ENCODE measurements at regions not wholly inside any gene's neighbourhood (a gene's known extent, or its start where the extent isn't known, plus 50 kb on each side); places are given as distances from the start of the nearest gene placed in this dataset.

GRCh38 chr1:57770772-57771171, 346.9 kb upstream of the DAB1 start:
- Histone ChIP-seq H3K36me3 (ENCODE audit: control insufficient read depth, insufficient read depth, low read length) (no peaks in the 10 kb centered on the region), H3K27me3 (ENCODE audit: control insufficient read depth, insufficient read depth, low read length) (no peaks in the 10 kb centered on the region), H3K9ac (ENCODE audit: low read depth, low read length) (no peak overlapping the region), H3K9me3 (ENCODE audit: control insufficient read depth, insufficient read depth, low read length) (no peaks in the 10 kb centered on the region), H3K4me3 (ENCODE audit: low read depth, low read length) (no peak overlapping the region), H3K4me1 (ENCODE audit: control insufficient read depth, insufficient read depth, low read length) (no peaks in the 10 kb centered on the region)

DNA sequence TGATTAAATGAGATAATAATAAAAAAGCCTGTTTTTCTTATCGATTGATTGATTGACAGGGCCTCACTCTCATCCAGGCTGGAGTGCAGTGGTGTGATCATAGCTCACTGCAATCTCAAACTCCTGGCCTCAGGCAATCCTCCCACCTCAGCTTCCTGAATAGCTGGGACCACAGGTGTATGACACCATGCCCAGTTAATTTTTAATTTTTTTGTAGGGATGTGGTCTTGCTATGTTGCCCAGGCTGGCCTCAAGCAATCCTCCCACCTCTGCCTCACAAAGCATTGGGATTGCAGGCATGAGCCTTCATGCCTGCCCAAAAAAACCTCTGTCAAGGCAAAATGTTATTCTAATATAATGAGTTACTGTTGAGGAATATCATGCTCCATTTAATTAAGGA, 346.4 kb upstream of the DAB1 start:
- Histone ChIP-seq H3K9me3 (ENCODE audit: control insufficient read depth, insufficient read depth, low read length) (no peaks in the 10 kb centered on the region), H3K36me3 (ENCODE audit: control insufficient read depth, insufficient read depth, low read length) (no peaks in the 10 kb centered on the region), H3K4me1 (ENCODE audit: control insufficient read depth, insufficient read depth, low read length) (no peaks in the 10 kb centered on the region), H3K9ac (ENCODE audit: low read depth, low read length) (no peak overlapping the region), H3K27me3 (ENCODE audit: control insufficient read depth, insufficient read depth, low read length) (no peaks in the 10 kb centered on the region), H3K4me3 (ENCODE audit: low read depth, low read length) (no peak overlapping the region)

DNA sequence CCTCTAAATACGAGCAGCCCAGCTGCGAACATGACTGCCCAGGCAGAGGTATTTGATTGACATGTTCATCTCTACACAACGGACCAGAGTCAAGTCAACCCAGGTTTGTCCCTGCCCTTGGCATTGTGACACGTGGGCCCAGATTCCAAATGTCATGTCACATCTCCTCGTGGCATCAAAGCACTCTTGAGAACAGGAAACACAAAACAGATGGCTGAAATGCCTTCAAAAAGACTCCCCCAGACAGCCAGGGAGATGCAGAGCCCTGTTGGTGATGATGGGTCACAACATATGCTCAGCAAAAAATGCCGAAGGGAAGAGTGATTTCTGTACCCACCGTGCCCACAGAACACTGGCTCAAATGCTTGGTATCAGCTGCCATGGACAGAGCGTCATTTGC, 337.8 kb upstream of the DAB1 start:
- H3K36me3 ChIP-seq (ENCODE audit: control insufficient read depth, insufficient read depth, low read length), result no peaks in the 10 kb centered on the region
- H3K4me1 ChIP-seq (ENCODE audit: control insufficient read depth, insufficient read depth, low read length), result no peaks in the 10 kb centered on the region
- H3K9me3 ChIP-seq (ENCODE audit: control insufficient read depth, insufficient read depth, low read length), result no peaks in the 10 kb centered on the region
- H3K27me3 ChIP-seq (ENCODE audit: control insufficient read depth, insufficient read depth, low read length), result no peaks in the 10 kb centered on the region
- H3K9ac ChIP-seq (ENCODE audit: low read depth, low read length), result no peak overlapping the region
- H3K4me3 ChIP-seq (ENCODE audit: low read depth, low read length), result no peak overlapping the region

DNA sequence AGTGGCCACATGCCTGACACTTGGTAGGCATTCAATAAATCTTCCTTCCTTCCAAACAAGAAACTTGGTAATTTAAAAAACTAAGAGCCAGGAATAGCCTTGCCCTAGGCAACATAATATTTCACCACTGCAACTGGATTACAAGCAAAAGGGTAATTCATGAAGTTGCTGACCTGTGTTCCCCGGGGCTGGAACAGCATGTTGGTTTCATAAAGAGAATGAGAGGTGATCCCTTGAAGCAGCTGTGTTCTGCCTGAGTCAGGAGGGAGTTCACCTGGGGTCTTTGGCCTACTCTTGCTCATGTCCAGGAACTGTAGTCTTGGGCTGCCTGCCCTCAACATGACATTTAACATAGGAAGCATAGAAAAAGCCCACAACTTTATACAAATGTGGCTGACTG, 329.0 kb upstream of the DAB1 start:
- Histone ChIP-seq H3K9me3 (ENCODE audit: control insufficient read depth, insufficient read depth, low read length) (no peaks in the 10 kb centered on the region), H3K4me1 (ENCODE audit: control insufficient read depth, insufficient read depth, low read length) (no peaks in the 10 kb centered on the region), H3K36me3 (ENCODE audit: control insufficient read depth, insufficient read depth, low read length) (no peaks in the 10 kb centered on the region), H3K4me3 (ENCODE audit: low read depth, low read length) (no peak overlapping the region), H3K9ac (ENCODE audit: low read depth, low read length) (no peak overlapping the region), H3K27me3 (ENCODE audit: control insufficient read depth, insufficient read depth, low read length) (no peaks in the 10 kb centered on the region)

GRCh38 chr1:57748719-57749118, 324.9 kb upstream of the DAB1 start:
- H3K27me3 ChIP-seq (ENCODE audit: control insufficient read depth, insufficient read depth, low read length), result no peaks in the 10 kb centered on the region
- H3K9me3 ChIP-seq (ENCODE audit: control insufficient read depth, insufficient read depth, low read length), result no peaks in the 10 kb centered on the region
- H3K4me1 ChIP-seq (ENCODE audit: control insufficient read depth, insufficient read depth, low read length), result no peaks in the 10 kb centered on the region
- no peak overlapping the region for H3K9ac ChIP-seq (ENCODE audit: low read depth, low read length)
- no peaks in the 10 kb centered on the region for H3K36me3 ChIP-seq (ENCODE audit: control insufficient read depth, insufficient read depth, low read length)
- H3K4me3 ChIP-seq (ENCODE audit: low read depth, low read length), result no peak overlapping the region

DNA sequence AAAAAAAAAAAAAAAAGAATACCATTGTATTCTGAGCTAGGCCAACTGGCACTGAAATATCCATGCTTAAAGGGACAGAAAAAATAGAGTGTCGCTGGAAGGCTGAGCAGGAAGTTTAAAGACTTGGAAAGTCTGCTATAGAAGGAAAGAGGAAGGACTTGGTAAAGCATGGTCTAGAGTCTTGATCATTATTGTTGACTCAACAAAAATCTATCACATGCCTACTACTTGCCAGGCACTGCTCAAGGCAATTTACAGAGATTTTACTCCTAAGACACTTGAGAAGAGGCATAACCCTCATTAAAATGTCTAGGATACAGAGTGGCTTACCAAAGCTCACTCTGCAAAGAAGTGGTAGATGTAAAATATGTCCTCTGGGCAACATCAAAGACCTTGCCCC, 324.0 kb upstream of the DAB1 start:
- Histone ChIP-seq H3K4me3 (ENCODE audit: low read depth, low read length) (no peak overlapping the region), H3K9ac (ENCODE audit: low read depth, low read length) (no peak overlapping the region), H3K4me1 (ENCODE audit: control insufficient read depth, insufficient read depth, low read length) (no peaks in the 10 kb centered on the region), H3K27me3 (ENCODE audit: control insufficient read depth, insufficient read depth, low read length) (no peaks in the 10 kb centered on the region), H3K9me3 (ENCODE audit: control insufficient read depth, insufficient read depth, low read length) (no peaks in the 10 kb centered on the region), H3K36me3 (ENCODE audit: control insufficient read depth, insufficient read depth, low read length) (no peaks in the 10 kb centered on the region)

DNA sequence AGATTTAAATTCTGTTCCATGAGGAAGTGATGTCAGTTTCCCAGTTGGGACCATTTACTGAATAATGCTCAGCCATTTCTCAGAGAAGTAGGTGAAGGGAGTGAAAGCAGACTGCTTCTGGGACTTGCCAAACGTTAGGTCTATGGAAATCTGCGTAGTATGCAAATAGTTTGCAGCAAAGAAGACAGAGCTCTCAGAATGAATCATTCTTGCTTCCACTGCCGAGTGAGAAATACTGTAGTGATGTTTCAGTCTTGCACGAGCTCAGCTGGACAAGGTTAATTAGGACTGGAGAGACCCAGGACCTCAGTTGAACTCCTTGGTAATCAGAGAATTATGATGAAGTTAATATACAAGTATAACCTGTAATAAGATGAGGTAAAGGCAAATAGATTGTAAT, 317.7 kb upstream of the DAB1 start:
- H3K4me1 ChIP-seq (ENCODE audit: control insufficient read depth, insufficient read depth, low read length), result no peaks in the 10 kb centered on the region
- no peaks in the 10 kb centered on the region for H3K27me3 ChIP-seq (ENCODE audit: control insufficient read depth, insufficient read depth, low read length)
- H3K9ac ChIP-seq (ENCODE audit: low read depth, low read length), result no peak overlapping the region
- H3K4me3 ChIP-seq (ENCODE audit: low read depth, low read length), result no peak overlapping the region
- no peaks in the 10 kb centered on the region for H3K36me3 ChIP-seq (ENCODE audit: control insufficient read depth, insufficient read depth, low read length)
- H3K9me3 ChIP-seq (ENCODE audit: control insufficient read depth, insufficient read depth, low read length), result no peaks in the 10 kb centered on the region

DNA sequence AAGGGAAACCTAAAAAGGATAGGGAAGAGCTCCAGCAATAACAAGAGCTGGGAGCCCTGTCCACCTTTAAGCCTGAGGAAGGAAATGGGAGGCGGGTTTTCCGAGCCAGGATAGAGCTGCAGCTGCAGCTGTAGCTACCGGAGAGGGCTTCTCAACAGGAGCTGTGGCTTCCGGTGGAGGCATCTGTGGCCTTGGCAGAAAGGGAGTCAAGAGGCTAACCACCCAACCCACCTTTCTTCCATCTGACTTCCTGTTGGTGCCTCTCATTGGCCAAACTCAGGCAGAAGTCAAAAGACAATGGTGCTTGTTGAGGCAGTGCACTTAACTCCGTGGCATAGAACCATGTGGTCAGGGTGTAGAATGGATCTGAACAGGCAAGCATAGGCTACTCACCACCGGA, 313.1 kb upstream of the DAB1 start:
- no peaks in the 10 kb centered on the region for H3K27me3 ChIP-seq (ENCODE audit: control insufficient read depth, insufficient read depth, low read length)
- H3K9ac ChIP-seq (ENCODE audit: low read depth, low read length), result no peak overlapping the region
- no peaks in the 10 kb centered on the region for H3K9me3 ChIP-seq (ENCODE audit: control insufficient read depth, insufficient read depth, low read length)
- H3K4me3 ChIP-seq (ENCODE audit: low read depth, low read length), result no peak overlapping the region
- no peaks in the 10 kb centered on the region for H3K4me1 ChIP-seq (ENCODE audit: control insufficient read depth, insufficient read depth, low read length)
- H3K36me3 ChIP-seq (ENCODE audit: control insufficient read depth, insufficient read depth, low read length), result no peaks in the 10 kb centered on the region

GRCh38 chr1:57729181-57729580, 305.3 kb upstream of the DAB1 start:
- H3K36me3 ChIP-seq (ENCODE audit: control insufficient read depth, insufficient read depth, low read length), result no peaks in the 10 kb centered on the region
- no peaks in the 10 kb centered on the region for H3K9me3 ChIP-seq (ENCODE audit: control insufficient read depth, insufficient read depth, low read length)
- H3K27me3 ChIP-seq (ENCODE audit: control insufficient read depth, insufficient read depth, low read length), result no peaks in the 10 kb centered on the region
- no peak overlapping the region for H3K4me3 ChIP-seq (ENCODE audit: low read depth, low read length)
- H3K4me1 ChIP-seq (ENCODE audit: control insufficient read depth, insufficient read depth, low read length), result no peaks in the 10 kb centered on the region
- H3K9ac ChIP-seq (ENCODE audit: low read depth, low read length), result no peak overlapping the region

DNA sequence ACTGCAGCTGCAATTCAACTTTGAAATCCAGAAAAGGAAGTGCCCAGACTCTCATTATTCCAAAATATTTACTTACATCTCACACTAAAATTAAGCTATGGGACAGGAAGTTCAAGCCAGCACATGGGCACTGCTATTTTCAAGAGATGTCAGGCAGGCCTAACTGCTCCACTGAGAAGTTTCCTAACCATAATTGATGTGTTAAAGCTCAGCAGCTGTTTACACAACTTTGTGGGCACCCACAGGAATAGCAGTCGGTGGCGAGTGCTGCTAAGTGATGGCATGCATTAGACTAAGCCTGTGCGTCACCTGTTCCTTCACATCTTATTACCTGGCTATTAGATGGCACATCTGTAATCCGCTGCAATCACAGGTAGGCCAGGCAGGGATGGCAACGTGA, 303.3 kb upstream of the DAB1 start:
- no peaks in the 10 kb centered on the region for H3K36me3 ChIP-seq (ENCODE audit: control insufficient read depth, insufficient read depth, low read length)
- no peaks in the 10 kb centered on the region for H3K4me1 ChIP-seq (ENCODE audit: control insufficient read depth, insufficient read depth, low read length)
- H3K9me3 ChIP-seq (ENCODE audit: control insufficient read depth, insufficient read depth, low read length), result no peaks in the 10 kb centered on the region
- no peak overlapping the region for H3K4me3 ChIP-seq (ENCODE audit: low read depth, low read length)
- H3K9ac ChIP-seq (ENCODE audit: low read depth, low read length), result no peak overlapping the region
- H3K27me3 ChIP-seq (ENCODE audit: control insufficient read depth, insufficient read depth, low read length), result no peaks in the 10 kb centered on the region

GRCh38 chr1:57725318-57725717, 301.5 kb upstream of the DAB1 start:
- no peak overlapping the region for H3K9ac ChIP-seq (ENCODE audit: low read depth, low read length)
- no peaks in the 10 kb centered on the region for H3K9me3 ChIP-seq (ENCODE audit: control insufficient read depth, insufficient read depth, low read length)
- H3K36me3 ChIP-seq (ENCODE audit: control insufficient read depth, insufficient read depth, low read length), result no peaks in the 10 kb centered on the region
- H3K4me1 ChIP-seq (ENCODE audit: control insufficient read depth, insufficient read depth, low read length), result no peaks in the 10 kb centered on the region
- no peaks in the 10 kb centered on the region for H3K27me3 ChIP-seq (ENCODE audit: control insufficient read depth, insufficient read depth, low read length)
- H3K4me3 ChIP-seq (ENCODE audit: low read depth, low read length), result no peak overlapping the region

DNA sequence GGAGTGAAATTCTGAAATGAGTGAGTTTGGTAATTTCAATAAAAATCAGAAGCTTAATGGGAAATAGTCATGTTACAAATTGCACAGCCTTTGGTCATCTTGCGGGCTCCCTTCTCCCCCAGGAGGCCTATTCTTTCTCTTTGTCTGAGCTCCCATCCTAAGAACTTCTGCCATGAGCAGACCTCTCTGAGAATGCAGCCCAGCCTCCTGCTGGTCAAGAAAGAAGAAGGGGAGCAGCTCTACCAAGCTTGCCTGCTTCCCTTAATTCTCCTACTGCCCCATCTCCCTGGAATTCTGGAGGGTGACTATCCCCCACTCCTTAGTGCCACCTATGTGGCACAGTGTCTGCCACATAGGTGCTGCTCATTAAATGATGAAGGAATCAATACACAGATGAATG, 300.7 kb upstream of the DAB1 start:
- Histone ChIP-seq H3K9ac (ENCODE audit: low read depth, low read length) (no peak overlapping the region), H3K9me3 (ENCODE audit: control insufficient read depth, insufficient read depth, low read length) (no peaks in the 10 kb centered on the region), H3K4me3 (ENCODE audit: low read depth, low read length) (no peak overlapping the region), H3K36me3 (ENCODE audit: control insufficient read depth, insufficient read depth, low read length) (no peaks in the 10 kb centered on the region), H3K4me1 (ENCODE audit: control insufficient read depth, insufficient read depth, low read length) (no peaks in the 10 kb centered on the region), H3K27me3 (ENCODE audit: control insufficient read depth, insufficient read depth, low read length) (no peaks in the 10 kb centered on the region)
